H1 (cell line): ENCODE measurements at regions not wholly inside any gene's neighbourhood (a gene's known extent, or its start where the extent isn't known, plus 50 kb on each side); places are given as distances from the start of the nearest gene placed in this dataset.

Source experiments
- CTCF ChIA-PET: fragments of 300-600 bp; sonication (Branson Sonifier 250); formaldehyde crosslinking; loops from one replicate; lab custom pipeline; 2021; ENCODE audit not compliant: partially characterized antibody; lab: Charles Lee
- POLR2A ChIA-PET: fragments of 300-600 bp; sonication (Branson Sonifier 250); formaldehyde crosslinking; loops from one replicate; lab custom pipeline; 2021; ENCODE audit warnings: inconsistent platforms; ENCODE audit not compliant: partially characterized antibody; lab: Charles Lee
- DNase-seq, 2 experiments: peaks; one replicate each; pipeline versions ENCODE4 v3.0.0 to v3.0.0-alpha.2; 2010 to 2022; ENCODE audit warnings: low spot score in 2 of 2, low read depth in 1 of 2, mixed read lengths in 1 of 2
- FAIRE-seq: peaks from 2 replicates; lab custom pipeline; 2011; peaks lifted over from hg19 to GRCh38; lab: Jason Lieb, UNC
- H2AFZ ChIP-seq: 2 replicates; pipeline ENCODE4 v1.8.1; 2012; ENCODE audit warnings: low read length, inconsistent platforms
- H2AK5ac ChIP-seq: 2 replicates; pipeline ENCODE4 v1.6.1; 2013; ENCODE audit warnings: low read depth, low read length
- H2BK120ac ChIP-seq: replicated peaks from 2 replicates; pipeline ENCODE3; 2013; ENCODE audit warnings: low read depth, low read length, inconsistent platforms
- H2BK12ac ChIP-seq: 2 replicates; pipeline ENCODE4 v1.6.1; 2013; ENCODE audit warnings: low read depth, low read length
- H2BK15ac ChIP-seq: 2 replicates; pipeline ENCODE4 v1.6.1; 2013; ENCODE audit warnings: low read length
- H2BK20ac ChIP-seq: 2 replicates; pipeline ENCODE4 v1.6.1; 2013; ENCODE audit warnings: low read length
- H2BK5ac ChIP-seq: 2 replicates; pipeline ENCODE4 v1.6.1; 2013; ENCODE audit warnings: low read depth, low read length
- H3K14ac ChIP-seq: 2 replicates; pipeline ENCODE4 v1.6.1; 2013; ENCODE audit warnings: inconsistent platforms; ENCODE audit not compliant: insufficient read length
- H3K18ac ChIP-seq: 2 replicates; pipeline ENCODE4 v1.6.1; 2013; ENCODE audit warnings: low read length; ENCODE audit errors: extremely low read depth
- H3K23ac ChIP-seq: 2 replicates; pipeline ENCODE4 v1.6.1; 2013; ENCODE audit warnings: inconsistent platforms; ENCODE audit not compliant: insufficient read length
- H3K23me2 ChIP-seq: 2 replicates; pipeline ENCODE4 v1.6.1; 2013; ENCODE audit warnings: low read depth, low read length
- H3K27ac ChIP-seq: 2 replicates; pipeline ENCODE4 v1.6.1; 2011; ENCODE audit warnings: low read depth, low read length, inconsistent platforms
- H3K27me3 ChIP-seq, 4 experiments: replicated peaks in 1 of 4; 1 replicate in 1 of 4; 2 replicates in 3 of 4; pipeline versions ENCODE4 v1.6.1 to v1.8.1; 2011 to 2013; ENCODE audit warnings: low read length in 3 of 4, mild to moderate bottlenecking in 3 of 4, inconsistent platforms in 2 of 4, mixed read lengths in 2 of 4, moderate library complexity in 1 of 4; ENCODE audit not compliant: control insufficient read depth in 3 of 4, insufficient read depth in 3 of 4; ENCODE audit errors: extremely low read depth in 1 of 4
- H3K36me3 ChIP-seq, 4 experiments: 2 replicates each; pipeline versions ENCODE4 v1.6.1 to v1.8.1; 2011 to 2013; ENCODE audit warnings: mild to moderate bottlenecking in 4 of 4, low read length in 3 of 4, moderate library complexity in 2 of 4, control low read depth in 1 of 4, inconsistent platforms in 1 of 4; ENCODE audit not compliant: insufficient read depth in 4 of 4, control insufficient read depth in 2 of 4
- H3K4ac ChIP-seq: replicated peaks from 2 replicates; pipeline ENCODE3; 2013; ENCODE audit warnings: low read length, low read depth, mixed read lengths, inconsistent platforms; ENCODE audit not compliant: insufficient read length
- H3K4me1 ChIP-seq, 4 experiments: replicated peaks in 1 of 4; 1 replicate in 1 of 4; 2 replicates in 3 of 4; pipeline versions ENCODE4 v1.6.1 to v1.8.1; 2011 to 2013; ENCODE audit warnings: low read length in 3 of 4, inconsistent platforms in 2 of 4, mixed read lengths in 1 of 4; ENCODE audit not compliant: insufficient read depth in 4 of 4, control insufficient read depth in 3 of 4
- H3K4me2 ChIP-seq, 2 experiments: 2 replicates each; pipeline versions ENCODE4 v1.6.1 to v1.8.1; 2011 to 2013; ENCODE audit warnings: low read depth in 2 of 2, low read length in 2 of 2, control low read depth in 1 of 2, inconsistent platforms in 1 of 2, mild to moderate bottlenecking in 1 of 2; ENCODE audit not compliant: insufficient read depth in 1 of 2
- H3K4me3 ChIP-seq, 4 experiments: fragments of 200-600, 300-600 bp in 1 of 4; sonication (generic), shearing (Covaris generic), sonication (Bioruptor Twin) in 1 of 4; 2 replicates each; pipeline versions ENCODE4 v1.5.1 to v1.8.1; 2011 to 2016; ENCODE audit warnings: low read length in 4 of 4, low read depth in 3 of 4, control low read depth in 2 of 4, inconsistent platforms in 2 of 4, mild to moderate bottlenecking in 2 of 4, mixed read lengths in 1 of 4, moderate library complexity in 1 of 4; ENCODE audit not compliant: insufficient read depth in 2 of 4; ENCODE audit errors: extremely low read depth in 1 of 4
- H3K56ac ChIP-seq: replicated peaks from 2 replicates; pipeline ENCODE3; 2013; ENCODE audit warnings: low read depth, mild to moderate bottlenecking, mixed read lengths, low read length, inconsistent platforms; ENCODE audit not compliant: insufficient read length
- H3K79me1 ChIP-seq: 2 replicates; pipeline ENCODE4 v1.6.1; 2013; ENCODE audit warnings: low read depth, low read length, control low read depth
- H3K79me2 ChIP-seq, 2 experiments: 2 replicates each; pipeline versions ENCODE4 v1.6.1 to v1.8.1; 2012 to 2013; ENCODE audit warnings: low read length in 2 of 2, mild to moderate bottlenecking in 2 of 2, inconsistent platforms in 1 of 2; ENCODE audit not compliant: insufficient read depth in 2 of 2, control insufficient read depth in 1 of 2
- H3K9ac ChIP-seq, 4 experiments: replicated peaks in 1 of 4; 1 replicate in 1 of 4; 2 replicates in 3 of 4; pipeline versions ENCODE4 v1.6.1 to v1.8.1; 2011 to 2013; ENCODE audit warnings: low read depth in 3 of 4, low read length in 3 of 4, control low read depth in 2 of 4, mild to moderate bottlenecking in 2 of 4, moderate library complexity in 2 of 4, inconsistent platforms in 1 of 4; ENCODE audit errors: extremely low read depth in 1 of 4
- H3K9me3 ChIP-seq, 2 experiments: 2 replicates each; pipeline versions ENCODE4 v1.6.1 to v1.8.1; 2012 to 2013; ENCODE audit warnings: mild to moderate bottlenecking in 2 of 2, moderate library complexity in 2 of 2, control low read depth in 1 of 2, inconsistent platforms in 1 of 2, low read depth in 1 of 2, low read length in 1 of 2, mixed read lengths in 1 of 2; ENCODE audit not compliant: insufficient read depth in 2 of 2
- H4K20me1 ChIP-seq, 2 experiments: replicated peaks in 1 of 2; 2 replicates each; pipeline versions ENCODE3 to v1.8.1; 2011 to 2013; ENCODE audit warnings: inconsistent platforms in 2 of 2, low read length in 2 of 2, mild to moderate bottlenecking in 1 of 2; ENCODE audit not compliant: insufficient read depth in 2 of 2, control insufficient read depth in 1 of 2
- H4K5ac ChIP-seq: 2 replicates; pipeline ENCODE4 v1.6.1; 2013; ENCODE audit warnings: low read length, low read depth, mixed read lengths, inconsistent platforms; ENCODE audit not compliant: insufficient read length
- H4K8ac ChIP-seq: 2 replicates; pipeline ENCODE4 v1.8.0; 2013; ENCODE audit warnings: mild to moderate bottlenecking, moderate library complexity, low read length, inconsistent platforms; ENCODE audit not compliant: insufficient read depth; ENCODE audit errors: extremely low read depth
- H4K91ac ChIP-seq: replicated peaks from 2 replicates; pipeline ENCODE3; 2013; ENCODE audit warnings: low read length, mixed read lengths, inconsistent platforms; ENCODE audit not compliant: insufficient read length
- ATF3 ChIP-seq: IDR thresholded peaks from 2 replicates; pipeline ENCODE4 v1.6.1; 2011; ENCODE audit warnings: low read depth, mild to moderate bottlenecking, low read length; ENCODE audit not compliant: insufficient read depth
- CHD1 ChIP-seq: IDR thresholded peaks from 2 replicates; pipeline ENCODE4 v1.6.1; 2012; ENCODE audit warnings: low read depth, low read length, improper control_type of control experiment
- CHD2 ChIP-seq: IDR thresholded peaks from 2 replicates; pipeline ENCODE4 v1.6.1; 2012; ENCODE audit warnings: low read length, improper control_type of control experiment
- GABPA ChIP-seq: IDR thresholded peaks from 2 replicates; pipeline ENCODE4 v1.6.1; 2011; ENCODE audit warnings: mild to moderate bottlenecking, low read length, moderate library complexity, borderline replicate concordance; ENCODE audit not compliant: insufficient read depth
- GTF2F1 ChIP-seq: IDR thresholded peaks from 2 replicates; pipeline ENCODE4 v1.6.1; 2012; ENCODE audit warnings: low read depth, low read length, improper control_type of control experiment, borderline replicate concordance
- PHF8 ChIP-seq: fragments of 200-600 bp; sonication (generic); conservative IDR thresholded peaks from 2 replicates; pipeline ENCODE4 v1.7.1; 2012; ENCODE audit warnings: low read depth, mild to moderate bottlenecking, inconsistent platforms, low read length, moderate library complexity
- RNF2 ChIP-seq: fragments of 200-900, 300-1000 bp; sonication (generic); IDR thresholded peaks from 2 replicates; pipeline ENCODE4 v1.7.1; 2016; ENCODE audit warnings: borderline replicate concordance, low read depth, mild to moderate bottlenecking, antibody characterized with exemption, low read length; ENCODE audit not compliant: poor library complexity, severe bottlenecking; ENCODE audit errors: missing control alignments
- SP1 ChIP-seq: IDR thresholded peaks from 2 replicates; pipeline ENCODE4 v1.6.1; 2011; ENCODE audit warnings: low read depth, low read length
- SUZ12 ChIP-seq: fragments of 200-600 bp; sonication (generic); IDR thresholded peaks from 2 replicates; pipeline ENCODE4 v1.6.1; 2012; ENCODE audit warnings: mild to moderate bottlenecking, inconsistent platforms, low read length, moderate library complexity, mixed read lengths
- USF2 ChIP-seq: IDR thresholded peaks from 2 replicates; pipeline ENCODE4 v1.6.1; 2011; ENCODE audit warnings: low read length, improper control_type of control experiment
- WGBS, 2 experiments: shearing (Covaris generic) in 1 of 2; methylation state at CpG; one replicate each; pipeline versions ENCODE4 v1.1.6 to v1.1.7; 2013 to 2015; ENCODE audit warnings: low lambda C conversion rate in 2 of 2, mixed read lengths in 2 of 2, inconsistent platforms in 1 of 2, low coverage in 1 of 2, missing lambda C conversion rate in 1 of 2; ENCODE audit not compliant: insufficient replicate concordance in 2 of 2, insufficient coverage in 1 of 2, insufficient read length in 1 of 2; ENCODE audit errors: extremely low coverage in 1 of 2, missing lambda C conversion rate in 1 of 2; 5-methylcytosine and 5-hydroxymethylcytosine counted together

- Histone ChIP-seq H3K27me3 (no peaks in the 10 kb centered on the region), H4K5ac (no peak overlapping the region), H3K4me1 (peaks cover 0 to 4% (median 2%) of the 10 kb centered on the region in 4 experiments; a peak in 4 of 7 replicates), H2BK15ac (no peak overlapping the region), H2BK120ac (no peak overlapping the region), H3K23ac (no peak overlapping the region), H2AFZ (peak overlapping the region; percentile 36; the same call in 1 of the 2 replicates), H4K91ac (no peak overlapping the region), H3K79me2 (no peaks in the 10 kb centered on the region), H3K18ac (no peak overlapping the region), H2BK12ac (no peak overlapping the region), H2BK5ac (no peak overlapping the region), H3K56ac (no peak overlapping the region), H3K36me3 (no peaks in the 10 kb centered on the region), H2AK5ac (no peak overlapping the region), H4K20me1 (no peaks in the 10 kb centered on the region), H3K23me2 (no peaks in the 10 kb centered on the region), H3K14ac (no peak overlapping the region), H3K4me3 (no peak overlapping the region), H3K9me3 (no peaks in the 10 kb centered on the region), H3K9ac (no peak overlapping the region), H2BK20ac (no peak overlapping the region), H3K27ac (no peak overlapping the region), H3K79me1 (no peaks in the 10 kb centered on the region), H4K8ac (no peak overlapping the region), H3K4me2 (no peak overlapping the region), H3K4ac (no peak overlapping the region)
- no peak for FAIRE-seq
- CTCF ChIA-PET, result no interaction called here
- WGBS, 2 experiments, result 79% methylated on average over 2 of the region's 2 CpGs; no CpG with 5 or more reads in 1 of the 2 experiments
- no peak for DNase-seq
- POLR2A ChIA-PET, result interaction anchor here (1.1 kb wide), 1 partner anchor 11 kb away, joined by 3 read pairs; no protein-coding TSS in a partner anchor
- no peak for TF ChIP-seq GABPA
- no peak for TF ChIP-seq SP1
- TF ChIP-seq CHD2, result no peak
- TF ChIP-seq PHF8, result no peak
- TF ChIP-seq CHD1, result no peak
- TF ChIP-seq RNF2, result no peak
- no peak for TF ChIP-seq USF2
- no peak for TF ChIP-seq ATF3
- TF ChIP-seq SUZ12, result no peak
- no peak for TF ChIP-seq GTF2F1
These were observed 87.5 kb upstream of the CSNK1A1L start for GRCh38 chr13:37192956-37193355.
